ENCODE measurements at regions not wholly inside any gene's neighbourhood (a gene's known extent, or its start where the extent isn't known, plus 50 kb on each side); places are given as distances from the start of the nearest gene placed in this dataset.

- no peak for TF ChIP-seq RERE (CRISPR knock-in tag; IDR thresholded peaks at IDR 0.05; ENCODE audit: borderline replicate concordance)
- TF ChIP-seq ZNF133 (CRISPR knock-in tag; IDR thresholded peaks at IDR 0.05): no peak
- no peak for TF ChIP-seq NKRF (IDR thresholded peaks at IDR 0.05; ENCODE audit: borderline replicate concordance)
- TF ChIP-seq MAFG (tag; conservative IDR thresholded peaks at IDR 0.05): peak; percentile 79
- TF ChIP-seq BRD4 (IDR thresholded peaks at IDR 0.05): no peak
- no peak for TF ChIP-seq ZNF224 (CRISPR knock-in tag; IDR thresholded peaks at IDR 0.05)
- no peak for TF ChIP-seq TEAD4 (IDR thresholded peaks at IDR 0.05; ENCODE audit: low read length)
- TF ChIP-seq TEAD4 (CRISPR knock-in tag; IDR thresholded peaks at IDR 0.05; ENCODE audit: borderline replicate concordance): no peak
- no peak for TF ChIP-seq PREB (CRISPR knock-in tag; IDR thresholded peaks at IDR 0.05)
- TF ChIP-seq SNAPC5 (CRISPR knock-in tag; IDR thresholded peaks at IDR 0.05): no peak
- peak; percentile 37; the same call in 1 of the 2 replicates for TF ChIP-seq MAFK (IDR thresholded peaks at IDR 0.05; ENCODE audit: low read length)
- TF ChIP-seq ELK3 (CRISPR knock-in tag; IDR thresholded peaks at IDR 0.05): no peak
- TF ChIP-seq CAMTA2 (CRISPR knock-in tag; conservative IDR thresholded peaks at IDR 0.05): no peak
- no peak for TF ChIP-seq SMARCA5 (IDR thresholded peaks at IDR 0.05)
- TF ChIP-seq HMG20A (CRISPR knock-in tag; conservative IDR thresholded peaks at IDR 0.05): no peak
- peak; percentile 55 for TF ChIP-seq JUND (IDR thresholded peaks at IDR 0.05; ENCODE audit: borderline replicate concordance, low read depth, low read length)
- peak; percentile 91 for TF ChIP-seq JUND (tag; IDR thresholded peaks at IDR 0.05; ENCODE audit: borderline replicate concordance, low read depth, low read length)
- no peak for TF ChIP-seq ZNF277 (CRISPR knock-in tag; IDR thresholded peaks at IDR 0.05; ENCODE audit: borderline replicate concordance)
Measured at GRCh38 chr6:99013145-99013544, 65.4 kb upstream of the FBXL4 start (continued).

All from K562 (cell line).